ENCODE measurements at regions not wholly inside any gene's neighbourhood (a gene's known extent, or its start where the extent isn't known, plus 50 kb on each side); places are given as distances from the start of the nearest gene placed in this dataset.

DNA sequence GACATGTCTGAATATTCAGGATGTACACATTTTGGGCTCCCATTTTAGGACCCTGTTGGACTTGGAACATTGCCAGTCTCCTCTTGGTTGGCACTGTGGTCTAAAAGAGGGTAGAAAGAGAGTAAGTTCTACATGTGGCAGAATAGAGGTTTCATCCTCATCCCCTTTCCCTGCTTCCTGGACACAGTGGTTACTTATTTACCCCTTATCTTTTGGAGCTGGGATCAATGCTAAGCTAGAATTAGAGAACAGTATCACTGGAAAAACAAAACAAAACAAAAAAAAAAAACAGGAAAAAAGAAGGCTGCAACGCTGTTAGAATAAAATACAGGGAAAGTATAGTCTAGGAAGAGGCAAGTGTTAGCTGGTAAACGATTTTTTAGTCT, 790.6 kb downstream of the MAFB start:
- Mint-ChIP-seq H3K9me3 (no peaks in the 10 kb centered on the region; the same call in 2 of the 3 replicates), H3K27me3 (ENCODE audit: insufficient read depth, low read depth, poor library complexity) (no peaks in the 10 kb centered on the region), H3K4me1 (peaks cover 34% of the 10 kb centered on the region), H3K27ac (no peak overlapping the region), H3K36me3 (ENCODE audit: low read depth) (peaks cover 8% of the 10 kb centered on the region; the same call in 2 of the 3 replicates), H3K4me3 (no peak overlapping the region)
- Histone ChIP-seq H3K9me2 (ENCODE audit: insufficient read depth) (peaks cover 18% of the 10 kb centered on the region), H3F3A (replicated peaks; ENCODE audit: low read depth) (no peaks in the 10 kb centered on the region), H4K20me1 (replicated peaks; ENCODE audit: insufficient read depth) (no peaks in the 10 kb centered on the region), H3K79me2 (replicated peaks; ENCODE audit: insufficient read depth) (no peaks in the 10 kb centered on the region), H3K4me2 (no peak overlapping the region), H2AFZ (no peak overlapping the region), H3K36me3 (ENCODE audit: insufficient read depth) (no peaks in the 10 kb centered on the region), H3K4me1 (ENCODE audit: insufficient read depth) (peaks cover 37% of the 10 kb centered on the region), H3K4me3 (no peak overlapping the region), H3K27ac (ENCODE audit: low read depth) (no peak overlapping the region), H3K27me3 (ENCODE audit: insufficient read depth) (no peaks in the 10 kb centered on the region)
- TF ChIP-seq, protein P1, sequence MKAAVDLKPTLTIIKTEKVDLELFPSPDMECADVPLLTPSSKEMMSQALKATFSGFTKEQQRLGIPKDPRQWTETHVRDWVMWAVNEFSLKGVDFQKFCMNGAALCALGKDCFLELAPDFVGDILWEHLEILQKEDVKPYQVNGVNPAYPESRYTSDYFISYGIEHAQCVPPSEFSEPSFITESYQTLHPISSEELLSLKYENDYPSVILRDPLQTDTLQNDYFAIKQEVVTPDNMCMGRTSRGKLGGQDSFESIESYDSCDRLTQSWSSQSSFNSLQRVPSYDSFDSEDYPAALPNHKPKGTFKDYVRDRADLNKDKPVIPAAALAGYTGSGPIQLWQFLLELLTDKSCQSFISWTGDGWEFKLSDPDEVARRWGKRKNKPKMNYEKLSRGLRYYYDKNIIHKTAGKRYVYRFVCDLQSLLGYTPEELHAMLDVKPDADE (IDR thresholded peaks at IDR 0.05) = no peak
- TF ChIP-seq ZNF114 (CRISPR knock-in tag; IDR thresholded peaks at IDR 0.05) = no peak
- TF ChIP-seq, protein P2, sequence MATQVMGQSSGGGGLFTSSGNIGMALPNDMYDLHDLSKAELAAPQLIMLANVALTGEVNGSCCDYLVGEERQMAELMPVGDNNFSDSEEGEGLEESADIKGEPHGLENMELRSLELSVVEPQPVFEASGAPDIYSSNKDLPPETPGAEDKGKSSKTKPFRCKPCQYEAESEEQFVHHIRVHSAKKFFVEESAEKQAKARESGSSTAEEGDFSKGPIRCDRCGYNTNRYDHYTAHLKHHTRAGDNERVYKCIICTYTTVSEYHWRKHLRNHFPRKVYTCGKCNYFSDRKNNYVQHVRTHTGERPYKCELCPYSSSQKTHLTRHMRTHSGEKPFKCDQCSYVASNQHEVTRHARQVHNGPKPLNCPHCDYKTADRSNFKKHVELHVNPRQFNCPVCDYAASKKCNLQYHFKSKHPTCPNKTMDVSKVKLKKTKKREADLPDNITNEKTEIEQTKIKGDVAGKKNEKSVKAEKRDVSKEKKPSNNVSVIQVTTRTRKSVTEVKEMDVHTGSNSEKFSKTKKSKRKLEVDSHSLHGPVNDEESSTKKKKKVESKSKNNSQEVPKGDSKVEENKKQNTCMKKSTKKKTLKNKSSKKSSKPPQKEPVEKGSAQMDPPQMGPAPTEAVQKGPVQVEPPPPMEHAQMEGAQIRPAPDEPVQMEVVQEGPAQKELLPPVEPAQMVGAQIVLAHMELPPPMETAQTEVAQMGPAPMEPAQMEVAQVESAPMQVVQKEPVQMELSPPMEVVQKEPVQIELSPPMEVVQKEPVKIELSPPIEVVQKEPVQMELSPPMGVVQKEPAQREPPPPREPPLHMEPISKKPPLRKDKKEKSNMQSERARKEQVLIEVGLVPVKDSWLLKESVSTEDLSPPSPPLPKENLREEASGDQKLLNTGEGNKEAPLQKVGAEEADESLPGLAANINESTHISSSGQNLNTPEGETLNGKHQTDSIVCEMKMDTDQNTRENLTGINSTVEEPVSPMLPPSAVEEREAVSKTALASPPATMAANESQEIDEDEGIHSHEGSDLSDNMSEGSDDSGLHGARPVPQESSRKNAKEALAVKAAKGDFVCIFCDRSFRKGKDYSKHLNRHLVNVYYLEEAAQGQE (IDR thresholded peaks at IDR 0.05; ENCODE audit: unreplicated experiment) = no peak
- TF ChIP-seq NANOG (IDR thresholded peaks at IDR 0.05; ENCODE audit: borderline replicate concordance) = no peak
- TF ChIP-seq JUNB (IDR thresholded peaks at IDR 0.05; ENCODE audit: unreplicated experiment) = no peak
- no peak for TF ChIP-seq EZH2phosphoT487 (IDR thresholded peaks at IDR 0.05; ENCODE audit: unreplicated experiment)
- TF ChIP-seq, protein P3, sequence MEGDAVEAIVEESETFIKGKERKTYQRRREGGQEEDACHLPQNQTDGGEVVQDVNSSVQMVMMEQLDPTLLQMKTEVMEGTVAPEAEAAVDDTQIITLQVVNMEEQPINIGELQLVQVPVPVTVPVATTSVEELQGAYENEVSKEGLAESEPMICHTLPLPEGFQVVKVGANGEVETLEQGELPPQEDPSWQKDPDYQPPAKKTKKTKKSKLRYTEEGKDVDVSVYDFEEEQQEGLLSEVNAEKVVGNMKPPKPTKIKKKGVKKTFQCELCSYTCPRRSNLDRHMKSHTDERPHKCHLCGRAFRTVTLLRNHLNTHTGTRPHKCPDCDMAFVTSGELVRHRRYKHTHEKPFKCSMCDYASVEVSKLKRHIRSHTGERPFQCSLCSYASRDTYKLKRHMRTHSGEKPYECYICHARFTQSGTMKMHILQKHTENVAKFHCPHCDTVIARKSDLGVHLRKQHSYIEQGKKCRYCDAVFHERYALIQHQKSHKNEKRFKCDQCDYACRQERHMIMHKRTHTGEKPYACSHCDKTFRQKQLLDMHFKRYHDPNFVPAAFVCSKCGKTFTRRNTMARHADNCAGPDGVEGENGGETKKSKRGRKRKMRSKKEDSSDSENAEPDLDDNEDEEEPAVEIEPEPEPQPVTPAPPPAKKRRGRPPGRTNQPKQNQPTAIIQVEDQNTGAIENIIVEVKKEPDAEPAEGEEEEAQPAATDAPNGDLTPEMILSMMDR (conservative IDR thresholded peaks at IDR 0.05; ENCODE audit: low read depth in 2 of 2) = no peak
- TF ChIP-seq, protein P4, sequence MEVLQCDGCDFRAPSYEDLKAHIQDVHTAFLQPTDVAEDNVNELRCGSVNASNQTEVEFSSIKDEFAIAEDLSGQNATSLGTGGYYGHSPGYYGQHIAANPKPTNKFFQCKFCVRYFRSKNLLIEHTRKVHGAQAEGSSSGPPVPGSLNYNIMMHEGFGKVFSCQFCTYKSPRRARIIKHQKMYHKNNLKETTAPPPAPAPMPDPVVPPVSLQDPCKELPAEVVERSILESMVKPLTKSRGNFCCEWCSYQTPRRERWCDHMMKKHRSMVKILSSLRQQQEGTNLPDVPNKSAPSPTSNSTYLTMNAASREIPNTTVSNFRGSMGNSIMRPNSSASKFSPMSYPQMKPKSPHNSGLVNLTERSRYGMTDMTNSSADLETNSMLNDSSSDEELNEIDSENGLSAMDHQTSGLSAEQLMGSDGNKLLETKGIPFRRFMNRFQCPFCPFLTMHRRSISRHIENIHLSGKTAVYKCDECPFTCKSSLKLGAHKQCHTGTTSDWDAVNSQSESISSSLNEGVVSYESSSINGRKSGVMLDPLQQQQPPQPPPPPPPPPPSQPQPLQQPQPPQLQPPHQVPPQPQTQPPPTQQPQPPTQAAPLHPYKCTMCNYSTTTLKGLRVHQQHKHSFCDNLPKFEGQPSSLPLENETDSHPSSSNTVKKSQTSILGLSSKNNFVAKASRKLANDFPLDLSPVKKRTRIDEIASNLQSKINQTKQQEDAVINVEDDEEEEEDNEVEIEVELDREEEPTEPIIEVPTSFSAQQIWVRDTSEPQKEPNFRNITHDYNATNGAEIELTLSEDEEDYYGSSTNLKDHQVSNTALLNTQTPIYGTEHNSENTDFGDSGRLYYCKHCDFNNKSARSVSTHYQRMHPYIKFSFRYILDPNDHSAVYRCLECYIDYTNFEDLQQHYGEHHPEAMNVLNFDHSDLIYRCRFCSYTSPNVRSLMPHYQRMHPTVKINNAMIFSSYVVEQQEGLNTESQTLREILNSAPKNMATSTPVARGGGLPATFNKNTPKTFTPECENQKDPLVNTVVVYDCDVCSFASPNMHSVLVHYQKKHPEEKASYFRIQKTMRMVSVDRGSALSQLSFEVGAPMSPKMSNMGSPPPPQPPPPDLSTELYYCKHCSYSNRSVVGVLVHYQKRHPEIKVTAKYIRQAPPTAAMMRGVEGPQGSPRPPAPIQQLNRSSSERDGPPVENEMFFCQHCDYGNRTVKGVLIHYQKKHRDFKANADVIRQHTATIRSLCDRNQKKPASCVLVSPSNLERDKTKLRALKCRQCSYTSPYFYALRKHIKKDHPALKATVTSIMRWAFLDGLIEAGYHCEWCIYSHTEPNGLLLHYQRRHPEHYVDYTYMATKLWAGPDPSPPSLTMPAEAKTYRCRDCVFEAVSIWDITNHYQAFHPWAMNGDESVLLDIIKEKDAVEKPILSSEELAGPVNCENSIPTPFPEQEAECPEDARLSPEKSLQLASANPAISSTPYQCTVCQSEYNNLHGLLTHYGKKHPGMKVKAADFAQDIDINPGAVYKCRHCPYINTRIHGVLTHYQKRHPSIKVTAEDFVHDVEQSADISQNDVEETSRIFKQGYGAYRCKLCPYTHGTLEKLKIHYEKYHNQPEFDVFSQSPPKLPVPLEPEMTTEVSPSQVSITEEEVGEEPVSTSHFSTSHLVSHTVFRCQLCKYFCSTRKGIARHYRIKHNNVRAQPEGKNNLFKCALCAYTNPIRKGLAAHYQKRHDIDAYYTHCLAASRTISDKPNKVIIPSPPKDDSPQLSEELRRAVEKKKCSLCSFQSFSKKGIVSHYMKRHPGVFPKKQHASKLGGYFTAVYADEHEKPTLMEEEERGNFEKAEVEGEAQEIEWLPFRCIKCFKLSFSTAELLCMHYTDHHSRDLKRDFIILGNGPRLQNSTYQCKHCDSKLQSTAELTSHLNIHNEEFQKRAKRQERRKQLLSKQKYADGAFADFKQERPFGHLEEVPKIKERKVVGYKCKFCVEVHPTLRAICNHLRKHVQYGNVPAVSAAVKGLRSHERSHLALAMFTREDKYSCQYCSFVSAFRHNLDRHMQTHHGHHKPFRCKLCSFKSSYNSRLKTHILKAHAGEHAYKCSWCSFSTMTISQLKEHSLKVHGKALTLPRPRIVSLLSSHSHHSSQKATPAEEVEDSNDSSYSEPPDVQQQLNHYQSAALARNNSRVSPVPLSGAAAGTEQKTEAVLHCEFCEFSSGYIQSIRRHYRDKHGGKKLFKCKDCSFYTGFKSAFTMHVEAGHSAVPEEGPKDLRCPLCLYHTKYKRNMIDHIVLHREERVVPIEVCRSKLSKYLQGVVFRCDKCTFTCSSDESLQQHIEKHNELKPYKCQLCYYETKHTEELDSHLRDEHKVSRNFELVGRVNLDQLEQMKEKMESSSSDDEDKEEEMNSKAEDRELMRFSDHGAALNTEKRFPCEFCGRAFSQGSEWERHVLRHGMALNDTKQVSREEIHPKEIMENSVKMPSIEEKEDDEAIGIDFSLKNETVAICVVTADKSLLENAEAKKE (CRISPR knock-in tag; IDR thresholded peaks at IDR 0.05) = no peak
- TF ChIP-seq STAT1 (IDR thresholded peaks at IDR 0.05; ENCODE audit: unreplicated experiment) = no peak
- TF ChIP-seq POLR2AphosphoS5 (IDR thresholded peaks at IDR 0.05; ENCODE audit: low read depth) = no peak
- TF ChIP-seq CREB1 (CRISPR knock-in tag; IDR thresholded peaks at IDR 0.05; ENCODE audit: low read depth) = no peak
- no peak for TF ChIP-seq ZNF331 (CRISPR knock-in tag; IDR thresholded peaks at IDR 0.05; ENCODE audit: low read depth)
- DNase-seq (ENCODE audit: low spot score) (no peak), ATAC-seq (no peak)
